CD14-positive monocyte (primary cell): ENCODE measurements at regions not wholly inside any gene's neighbourhood (a gene's known extent, or its start where the extent isn't known, plus 50 kb on each side); places are given as distances from the start of the nearest gene placed in this dataset.

Experiments used
- DNase-seq, 3 donors: peaks; one replicate each; pipeline ENCODE4 v3.0.0-alpha.2; 2011 to 2022
- H2AFZ ChIP-seq: 2 replicates; pipeline ENCODE4 v1.6.0; 2012; ENCODE audit warnings: mild to moderate bottlenecking, low read depth, low read length, inconsistent platforms; ENCODE audit not compliant: insufficient read depth, poor library complexity, severe bottlenecking
- H3K27ac ChIP-seq, 2 donors: 1 replicate in 1 of 2; 2 replicates in 1 of 2; pipeline ENCODE4 v1.5.1; 2012 to 2013; ENCODE audit warnings: low read length in 2 of 2, control low read depth in 1 of 2, inconsistent platforms in 1 of 2, low read depth in 1 of 2, mild to moderate bottlenecking in 1 of 2
- H3K27me3 ChIP-seq, 2 donors: one replicate each; pipeline versions ENCODE4 v1.6.0 to v1.6.1; 2011 to 2013; ENCODE audit warnings: low read length in 2 of 2; ENCODE audit not compliant: control insufficient read depth in 2 of 2, insufficient read depth in 2 of 2
- H3K36me3 ChIP-seq, 2 donors: replicated peaks in 1 of 2; 1 replicate in 1 of 2; 2 replicates in 1 of 2; pipeline versions ENCODE4 v1.5.1 to v1.6.1; 2012 to 2013; ENCODE audit warnings: low read length in 2 of 2, control low read depth in 1 of 2, inconsistent platforms in 1 of 2, mild to moderate bottlenecking in 1 of 2; ENCODE audit not compliant: insufficient read depth in 2 of 2, control insufficient read depth in 1 of 2
- H3K4me1 ChIP-seq, 2 donors: 1 replicate in 1 of 2; 2 replicates in 1 of 2; pipeline versions ENCODE4 v1.5.1 to v1.6.1; 2012 to 2013; ENCODE audit warnings: low read length in 2 of 2, control low read depth in 1 of 2, inconsistent platforms in 1 of 2, mild to moderate bottlenecking in 1 of 2, moderate library complexity in 1 of 2; ENCODE audit not compliant: insufficient read depth in 2 of 2, control insufficient read depth in 1 of 2
- H3K4me2 ChIP-seq: replicated peaks from 2 replicates; pipeline ENCODE3; 2012; ENCODE audit warnings: low read length, moderate library complexity, mild to moderate bottlenecking; ENCODE audit not compliant: poor library complexity, severe bottlenecking; ENCODE audit errors: extremely low read depth
- H3K4me3 ChIP-seq, 3 experiments: fragments of 200-600 bp in 1 of 3; sonication (generic) in 1 of 3; replicated peaks in 1 of 3; 1 replicate in 2 of 3; 2 replicates in 1 of 3; pipeline ENCODE4 v1.5.1; 2011 to 2013; ENCODE audit warnings: low read length in 3 of 3, mild to moderate bottlenecking in 3 of 3, control low read depth in 2 of 3, low read depth in 2 of 3, inconsistent platforms in 1 of 3, moderate library complexity in 1 of 3
- H3K79me2 ChIP-seq: 2 replicates; pipeline ENCODE4 v1.6.0; 2012; ENCODE audit warnings: mild to moderate bottlenecking, control low read depth, inconsistent platforms, low read length, moderate library complexity; ENCODE audit not compliant: insufficient read depth
- H3K9ac ChIP-seq: 2 replicates; pipeline ENCODE4 v1.6.0; 2017; ENCODE audit warnings: low read length, mild to moderate bottlenecking; ENCODE audit not compliant: insufficient read depth, poor library complexity, severe bottlenecking
- H3K9me3 ChIP-seq, 2 donors: replicated peaks in 1 of 2; 1 replicate in 1 of 2; 2 replicates in 1 of 2; pipeline versions ENCODE4 v1.5.1 to v1.6.1; 2012 to 2013; ENCODE audit warnings: low read length in 2 of 2, control low read depth in 1 of 2; ENCODE audit not compliant: control insufficient read depth in 1 of 2, insufficient read depth in 1 of 2
- H4K20me1 ChIP-seq: 2 replicates; pipeline ENCODE4 v1.6.0; 2012; ENCODE audit warnings: mild to moderate bottlenecking, low read length, control low read depth, moderate library complexity; ENCODE audit not compliant: insufficient read depth
- H3K27ac Mint-ChIP-seq, 7 donors: one replicate each; pipeline ENCODE4 v1.8.0; 2020; ENCODE audit warnings: mild to moderate bottlenecking in 7 of 7, mixed read lengths in 7 of 7, moderate library complexity in 6 of 7, inconsistent platforms in 2 of 7
- H3K27me3 Mint-ChIP-seq, 3 donors: one replicate each; pipeline ENCODE4 v1.8.0; 2021 to 2022; ENCODE audit warnings: low read depth in 3 of 3, mild to moderate bottlenecking in 3 of 3, mixed read lengths in 3 of 3, moderate library complexity in 3 of 3, inconsistent platforms in 1 of 3
- H3K36me3 Mint-ChIP-seq, 2 donors: one replicate each; pipeline ENCODE4 v1.8.0; 2020; ENCODE audit warnings: mixed read lengths in 2 of 2, inconsistent platforms in 1 of 2, mild to moderate bottlenecking in 1 of 2
- H3K4me1 Mint-ChIP-seq: one replicate; pipeline ENCODE4 v1.8.0; 2020; ENCODE audit warnings: mild to moderate bottlenecking, mixed read lengths
- H3K4me3 Mint-ChIP-seq, 2 donors: one replicate each; pipeline ENCODE4 v1.8.0; 2020; ENCODE audit warnings: mild to moderate bottlenecking in 2 of 2, mixed read lengths in 2 of 2, moderate library complexity in 1 of 2
- H3K9me3 Mint-ChIP-seq, 7 donors: one replicate each; pipeline ENCODE4 v1.8.0; 2020 to 2022; ENCODE audit warnings: mixed read lengths in 7 of 7, mild to moderate bottlenecking in 6 of 7, moderate library complexity in 6 of 7, inconsistent platforms in 2 of 7
- CTCF ChIP-seq: fragments of 200-600 bp; IDR thresholded peaks from one replicate; pipeline ENCODE4 v1.8.0; 2022; ENCODE audit warnings: antibody characterized with exemption, mild to moderate bottlenecking
- WGBS: methylation state at CpG from one replicate; pipeline ENCODE4 v1.1.5; 2013; ENCODE audit warnings: missing lambda C conversion rate; ENCODE audit not compliant: insufficient coverage; 5-methylcytosine and 5-hydroxymethylcytosine counted together
- intact Hi-C, 2 donors: fragments of 100-400 bp; cut with micrococcal nuclease; formaldehyde crosslinking; loops; one replicate each; pipeline versions ENCODE4 v1.15.0 to v1.15.1; 2023

GRCh38 chr6:139710556-139710955, 336.1 kb upstream of the CITED2 start:
- H2AFZ ChIP-seq = no peak overlapping the region
- intact Hi-C loops = loop anchor here (10.0 kb wide), 1 partner anchor 54 kb away; no protein-coding TSS in a partner anchor
- no peak overlapping the region for H3K4me3 ChIP-seq
- peaks cover 20 to 40% of the 10 kb centered on the region in 2 donors for H3K4me1 ChIP-seq
- no peaks in the 10 kb centered on the region for H3K79me2 ChIP-seq
- Mint-ChIP-seq H3K27ac (no peak overlapping the region), H3K9me3 (peaks cover under 1 to 4% (median 2%) of the 10 kb centered on the region in 7 donors), H3K4me1 (peaks cover 39% of the 10 kb centered on the region), H3K36me3 (no peaks in the 10 kb centered on the region), H3K4me3 (no peak overlapping the region), H3K27me3 (peaks cover 0 to 3% (median 3%) of the 10 kb centered on the region in 3 donors)
- no peaks in the 10 kb centered on the region for H3K36me3 ChIP-seq
- no peak for DNase-seq
- no peak overlapping the region for H3K9ac ChIP-seq
- no peak for TF ChIP-seq CTCF
- H3K27me3 ChIP-seq = no peaks in the 10 kb centered on the region
- peaks cover 2 to 4% of the 10 kb centered on the region in 2 donors for H3K9me3 ChIP-seq
- H4K20me1 ChIP-seq = no peaks in the 10 kb centered on the region
- H3K4me2 ChIP-seq = no peak overlapping the region
- H3K27ac ChIP-seq = no peak overlapping the region

DNA sequence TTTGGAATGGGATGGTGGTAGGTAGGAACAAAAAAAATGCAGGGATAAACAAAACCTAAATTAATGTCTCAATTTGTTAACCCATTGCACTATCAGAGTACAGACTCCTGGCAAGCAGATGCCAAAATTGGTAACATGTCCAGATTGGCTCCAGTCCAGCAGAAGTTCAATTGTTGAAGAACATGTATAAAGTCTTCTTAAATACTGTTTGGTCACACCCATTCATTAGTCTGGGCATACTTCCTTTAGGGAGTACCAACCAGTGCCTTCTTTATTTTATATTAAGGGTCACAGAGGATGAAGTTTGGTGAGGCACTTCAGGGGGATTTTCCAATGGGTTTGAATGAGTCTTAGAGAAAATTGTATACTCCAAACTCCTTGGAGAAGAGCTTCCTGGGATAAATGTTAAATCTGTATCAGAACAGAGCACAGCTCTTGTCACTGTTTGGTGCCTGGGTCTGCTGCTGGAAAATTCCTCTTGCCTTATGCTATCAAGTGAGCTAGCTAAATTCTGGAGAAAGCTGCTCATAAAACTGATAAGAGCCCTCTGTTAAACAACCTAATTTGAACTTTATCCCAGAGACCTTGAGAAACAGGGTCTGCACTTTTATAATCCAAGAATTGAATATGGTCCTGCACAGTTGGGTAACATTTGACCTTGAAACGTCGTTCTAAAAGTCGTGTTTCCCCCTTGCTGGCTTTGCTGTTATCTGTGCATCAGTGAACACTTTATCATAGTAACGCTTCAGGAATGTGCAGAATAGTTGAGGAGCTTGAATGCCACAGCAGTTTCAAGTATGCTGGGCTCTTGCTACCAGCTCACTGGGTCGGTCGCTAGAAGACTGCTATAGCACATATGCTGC, 334.1 kb upstream of the CITED2 start:
- intact Hi-C loops = no loop called here
- Histone ChIP-seq H3K4me2 (no peak overlapping the region), H3K36me3 (no peaks in the 10 kb centered on the region), H3K27me3 (no peaks in the 10 kb centered on the region), H2AFZ (no peak overlapping the region), H3K4me3 (no peak overlapping the region), H3K9ac (no peak overlapping the region), H4K20me1 (no peaks in the 10 kb centered on the region), H3K27ac (no peak overlapping the region), H3K4me1 (peaks cover 19 to 36% of the 10 kb centered on the region in 2 donors), H3K9me3 (peaks cover 9% of the 10 kb centered on the region in 2 donors), H3K79me2 (no peaks in the 10 kb centered on the region)
- 100% methylated on average over 4 of the region's 6 CpGs for WGBS
- Mint-ChIP-seq H3K27ac (no peak overlapping the region), H3K4me3 (no peak overlapping the region), H3K4me1 (peaks cover 33% of the 10 kb centered on the region), H3K27me3 (peaks cover 0 to 2% (median 0%) of the 10 kb centered on the region in 3 donors), H3K9me3 (peaks cover 4 to 13% (median 10%) of the 10 kb centered on the region in 7 donors), H3K36me3 (no peaks in the 10 kb centered on the region)
- no peak for DNase-seq
- no peak for TF ChIP-seq CTCF
